Fibroblast of lung (primary cell): ENCODE measurements at regions not wholly inside any gene's neighbourhood (a gene's known extent, or its start where the extent isn't known, plus 50 kb on each side); places are given as distances from the start of the nearest gene placed in this dataset.

Experiments
- CTCF ChIP-seq, 2 donors: IDR thresholded peaks in 1 of 2; conservative IDR thresholded peaks in 1 of 2; 1 replicate in 1 of 2; 2 replicates in 1 of 2; pipeline ENCODE4 v1.5.1; 2011 to 2012; ENCODE audit warnings: low read length in 2 of 2, control low read depth in 1 of 2, inconsistent platforms in 1 of 2, low read depth in 1 of 2, mild to moderate bottlenecking in 1 of 2
- EZH2 ChIP-seq: IDR thresholded peaks from 2 replicates; pipeline ENCODE4 v1.5.1; 2012; ENCODE audit warnings: low read length, control low read depth, mild to moderate bottlenecking; ENCODE audit errors: missing control alignments

- TF ChIP-seq CTCF (conservative IDR thresholded peaks at IDR 0.05 in 1 of 2, IDR thresholded peaks at IDR 0.05 in 1 of 2; ENCODE audit: low read depth in 1 of 2, low read length in 2 of 2) (no peak), EZH2 (no peak)
These were observed 67.0 kb upstream of the ACTBL2 start for GRCh38 chr5:57549566-57549965.
